Osteocyte (in vitro differentiated cells): ENCODE measurements at regions not wholly inside any gene's neighbourhood (a gene's known extent, or its start where the extent isn't known, plus 50 kb on each side); places are given as distances from the start of the nearest gene placed in this dataset.
A peak's percentile ranks its signal among the peaks of the same experiment; 100 is the strongest.

Source experiments
- DNase-seq: peaks from one replicate; pipeline ENCODE4 v3.0.0; 2021; ENCODE audit warnings: mixed read lengths; ENCODE audit not compliant: unreplicated experiment; ENCODE audit errors: extremely low spot score
- H3K27ac Mint-ChIP-seq: one replicate; pipeline ENCODE4 v1.8.0; 2021; ENCODE audit warnings: mild to moderate bottlenecking, mixed read lengths; ENCODE audit not compliant: unreplicated experiment
- H3K27me3 Mint-ChIP-seq: one replicate; pipeline ENCODE4 v1.8.0; 2021; ENCODE audit warnings: mixed read lengths; ENCODE audit not compliant: unreplicated experiment
- H3K36me3 Mint-ChIP-seq: one replicate; pipeline ENCODE4 v1.8.0; 2021; ENCODE audit warnings: mixed read lengths; ENCODE audit not compliant: unreplicated experiment
- H3K4me1 Mint-ChIP-seq: one replicate; pipeline ENCODE4 v1.8.0; 2021; ENCODE audit warnings: mixed read lengths; ENCODE audit not compliant: unreplicated experiment
- H3K4me3 Mint-ChIP-seq: one replicate; pipeline ENCODE4 v1.8.0; 2021; ENCODE audit warnings: mild to moderate bottlenecking, moderate library complexity, mixed read lengths; ENCODE audit not compliant: unreplicated experiment
- H3K9me3 Mint-ChIP-seq: one replicate; pipeline ENCODE4 v1.8.0; 2021; ENCODE audit warnings: mixed read lengths; ENCODE audit not compliant: unreplicated experiment
- TF ChIP-seq, protein P1 (sequence below): fragments of 200-600 bp; sonication (generic); IDR thresholded peaks from 2 replicates; pipeline ENCODE4 v1.5.0; 2021; ENCODE audit warnings: antibody characterized with exemption, mild to moderate bottlenecking, moderate library complexity

DNA sequence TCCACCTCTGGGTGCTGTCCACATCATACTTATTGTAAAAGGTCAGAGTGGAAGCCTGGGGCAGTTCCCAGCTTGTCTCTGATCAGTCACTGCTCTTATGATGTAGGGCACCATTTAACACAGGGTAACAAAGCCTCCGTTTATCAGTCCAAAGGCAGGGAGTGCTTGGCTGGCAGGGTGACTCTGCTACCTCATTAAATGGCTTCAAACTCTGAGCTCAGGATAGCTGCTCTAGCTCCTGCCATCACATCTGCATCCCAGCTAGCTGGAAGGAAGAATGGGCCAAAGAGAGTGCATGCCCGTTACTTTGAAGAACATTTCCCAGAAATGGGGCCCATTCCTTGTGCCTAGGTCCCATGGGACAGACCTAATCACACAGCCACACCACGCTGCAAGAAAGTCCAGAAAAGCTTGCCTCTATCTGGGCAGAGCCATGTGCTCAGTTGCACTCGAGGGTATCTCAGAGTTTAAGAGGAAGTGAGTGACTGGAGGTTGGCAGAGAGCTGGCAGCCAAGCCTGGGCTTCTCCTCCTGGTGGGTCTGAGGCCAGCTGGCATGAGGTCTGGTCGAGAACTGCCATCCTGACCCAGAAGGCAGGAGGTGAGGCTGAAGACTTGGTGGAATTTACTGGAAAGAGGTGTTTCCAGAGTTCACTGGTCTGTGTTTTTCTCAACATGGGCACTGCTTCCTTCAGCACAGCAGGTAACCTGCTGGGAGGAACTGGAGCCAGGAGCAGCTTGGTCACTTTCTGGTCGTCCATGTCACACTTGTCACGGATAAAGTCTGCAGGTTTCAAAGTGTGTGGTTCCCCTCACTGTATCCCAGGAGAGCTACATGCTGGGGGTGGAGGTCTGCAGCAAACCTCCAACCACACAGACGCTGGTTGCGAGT, 935.7 kb downstream of the BRD1 start:
- Mint-ChIP-seq H3K27ac (no peak overlapping the region), H3K4me3 (no peak overlapping the region), H3K36me3 (no peaks in the 10 kb centered on the region), H3K27me3 (no peaks in the 10 kb centered on the region), H3K9me3 (no peaks in the 10 kb centered on the region), H3K4me1 (no peaks in the 10 kb centered on the region)
- DNase-seq = peak; percentile 62
- TF ChIP-seq, protein P1, sequence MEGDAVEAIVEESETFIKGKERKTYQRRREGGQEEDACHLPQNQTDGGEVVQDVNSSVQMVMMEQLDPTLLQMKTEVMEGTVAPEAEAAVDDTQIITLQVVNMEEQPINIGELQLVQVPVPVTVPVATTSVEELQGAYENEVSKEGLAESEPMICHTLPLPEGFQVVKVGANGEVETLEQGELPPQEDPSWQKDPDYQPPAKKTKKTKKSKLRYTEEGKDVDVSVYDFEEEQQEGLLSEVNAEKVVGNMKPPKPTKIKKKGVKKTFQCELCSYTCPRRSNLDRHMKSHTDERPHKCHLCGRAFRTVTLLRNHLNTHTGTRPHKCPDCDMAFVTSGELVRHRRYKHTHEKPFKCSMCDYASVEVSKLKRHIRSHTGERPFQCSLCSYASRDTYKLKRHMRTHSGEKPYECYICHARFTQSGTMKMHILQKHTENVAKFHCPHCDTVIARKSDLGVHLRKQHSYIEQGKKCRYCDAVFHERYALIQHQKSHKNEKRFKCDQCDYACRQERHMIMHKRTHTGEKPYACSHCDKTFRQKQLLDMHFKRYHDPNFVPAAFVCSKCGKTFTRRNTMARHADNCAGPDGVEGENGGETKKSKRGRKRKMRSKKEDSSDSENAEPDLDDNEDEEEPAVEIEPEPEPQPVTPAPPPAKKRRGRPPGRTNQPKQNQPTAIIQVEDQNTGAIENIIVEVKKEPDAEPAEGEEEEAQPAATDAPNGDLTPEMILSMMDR = no peak

DNA sequence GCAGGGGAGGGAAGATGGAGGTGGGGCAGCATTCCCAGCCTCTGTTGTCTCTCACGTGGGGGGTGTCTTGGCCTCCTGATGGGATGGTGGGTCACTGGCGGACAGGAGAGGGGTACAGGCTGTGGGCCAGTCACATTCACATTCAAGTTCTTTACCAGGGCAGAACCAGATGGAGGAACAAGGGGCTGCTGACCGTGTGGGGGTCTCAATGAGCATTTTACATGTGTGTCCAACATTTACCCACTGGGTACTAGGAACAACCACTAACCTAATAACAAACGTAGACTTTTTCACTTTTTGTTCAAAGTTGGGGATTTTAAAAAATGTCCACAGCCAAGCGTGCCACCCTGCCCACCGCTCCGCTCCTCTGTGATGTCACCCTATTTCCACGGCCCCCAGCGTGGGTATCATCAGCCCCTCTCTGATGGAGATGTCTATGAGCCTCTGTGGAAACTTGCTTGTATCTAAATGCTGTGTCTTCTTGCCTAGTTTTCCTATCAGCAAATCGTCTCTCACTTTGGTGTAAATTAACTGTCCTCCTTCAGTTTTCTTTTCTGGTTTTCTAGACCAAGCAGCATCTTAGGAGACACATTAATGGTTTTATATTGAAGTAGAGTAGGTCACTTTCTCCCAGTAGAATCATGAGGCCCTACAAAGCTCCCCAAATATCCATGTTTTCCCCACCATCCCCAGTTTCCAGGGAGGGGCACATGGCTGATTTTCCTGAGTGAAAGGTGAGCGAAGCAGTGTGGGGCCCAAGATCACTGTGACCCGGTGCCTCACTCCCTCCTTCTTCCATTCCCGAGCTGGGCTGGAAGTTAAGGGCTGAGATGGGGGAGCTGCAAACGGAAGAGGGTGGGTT, 936.7 kb downstream of the BRD1 start:
- H3K27ac Mint-ChIP-seq = no peak overlapping the region
- H3K36me3 Mint-ChIP-seq = no peaks in the 10 kb centered on the region
- H3K4me3 Mint-ChIP-seq = no peak overlapping the region
- no peaks in the 10 kb centered on the region for H3K9me3 Mint-ChIP-seq
- H3K27me3 Mint-ChIP-seq = no peaks in the 10 kb centered on the region
- TF ChIP-seq, protein P1 = no peak
- peak; percentile 57 for DNase-seq
- no peaks in the 10 kb centered on the region for H3K4me1 Mint-ChIP-seq

DNA sequence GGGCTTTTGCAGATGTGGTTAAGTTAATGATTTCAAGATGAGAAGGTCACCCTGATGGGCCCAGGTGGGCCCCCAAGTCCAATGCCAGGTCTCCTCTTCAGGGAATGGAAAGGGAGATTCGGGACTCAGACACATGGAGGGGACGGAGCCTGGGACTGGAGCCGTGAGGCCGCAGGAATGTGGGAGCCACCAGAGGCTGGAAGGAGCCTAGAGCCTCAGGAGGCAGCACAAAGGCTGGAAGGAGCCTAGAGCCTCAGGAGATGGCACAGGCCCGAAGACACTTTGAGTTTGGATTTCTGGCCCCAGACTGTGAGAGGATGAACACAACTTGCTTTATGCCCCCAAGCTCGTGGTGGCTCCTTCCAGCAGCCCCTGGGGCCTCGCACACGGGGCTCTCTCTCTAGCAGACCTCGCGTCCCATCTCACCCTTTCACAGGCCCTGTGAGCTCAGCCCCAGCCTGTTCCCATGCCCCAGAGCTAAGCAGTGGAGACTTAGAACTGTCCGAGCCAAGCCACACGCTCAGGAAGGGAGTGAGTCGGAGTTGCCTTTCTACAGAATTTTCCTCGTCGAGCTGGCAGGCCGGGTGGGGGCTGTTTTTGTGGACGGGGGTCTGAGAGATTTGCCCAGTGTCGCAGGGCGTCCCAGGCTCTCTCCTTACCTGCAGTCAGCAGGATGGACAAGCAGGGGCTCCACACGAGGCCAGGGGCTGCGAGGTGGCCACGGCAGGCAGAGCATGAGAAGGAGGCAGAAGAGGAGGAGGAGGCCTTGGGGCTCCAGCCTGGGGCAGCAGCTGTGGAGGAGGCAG, 937.6 kb downstream of the BRD1 start:
- TF ChIP-seq, protein P1 = no peak
- H3K4me3 Mint-ChIP-seq = no peak overlapping the region

DNA sequence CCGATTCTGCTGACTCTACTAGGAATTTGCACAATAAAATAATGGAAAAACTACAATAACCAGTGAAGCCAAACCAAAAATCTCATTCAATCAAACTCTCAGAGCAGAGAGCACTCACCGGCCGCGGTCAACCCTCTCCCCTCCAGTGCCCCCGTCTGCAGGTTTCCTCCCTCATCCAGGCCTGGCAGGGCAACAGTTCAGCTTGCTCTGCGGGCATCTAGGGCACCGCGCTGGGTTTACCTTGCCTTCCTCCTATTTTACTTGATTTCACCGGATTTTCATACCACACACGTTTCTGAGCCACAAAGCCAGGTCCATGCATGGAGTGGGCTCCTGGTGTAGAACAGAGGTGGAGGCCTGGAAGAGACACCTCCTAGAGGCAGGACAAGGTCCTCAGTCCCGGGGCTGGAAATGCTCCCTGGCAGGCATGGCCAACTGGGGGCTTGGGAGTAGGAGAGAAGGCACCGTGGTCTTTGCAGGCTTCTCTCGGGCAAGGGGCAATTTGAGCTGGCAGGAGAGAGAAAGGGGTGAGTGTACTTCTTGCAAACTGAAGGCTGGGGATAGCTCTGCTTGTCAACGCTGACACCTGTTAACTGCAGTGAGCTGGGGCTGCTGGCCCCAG, 938.4 kb downstream of the BRD1 start:
- Mint-ChIP-seq H3K4me3 (no peak overlapping the region), H3K27me3 (no peaks in the 10 kb centered on the region), H3K36me3 (no peaks in the 10 kb centered on the region), H3K4me1 (no peaks in the 10 kb centered on the region), H3K9me3 (no peaks in the 10 kb centered on the region), H3K27ac (no peak overlapping the region)
- DNase-seq = peak; percentile 69
- TF ChIP-seq, protein P1 = no peak

More for the DNA sequence above, 937.6 kb downstream of the BRD1 start:
- no peaks in the 10 kb centered on the region for H3K36me3 Mint-ChIP-seq
- peak; percentile 78 for DNase-seq
- no peak overlapping the region for H3K27ac Mint-ChIP-seq
- H3K4me1 Mint-ChIP-seq = no peaks in the 10 kb centered on the region
- no peaks in the 10 kb centered on the region for H3K27me3 Mint-ChIP-seq
- no peaks in the 10 kb centered on the region for H3K9me3 Mint-ChIP-seq
